OCI-LY3 (cell line): ENCODE measurements at regions not wholly inside any gene's neighbourhood (a gene's known extent, or its start where the extent isn't known, plus 50 kb on each side); places are given as distances from the start of the nearest gene placed in this dataset.

Source experiments
- H2AFZ ChIP-seq: fragments of 200-600, 300-600 bp; shearing (Covaris generic); 2 replicates; pipeline ENCODE4 v1.6.0; 2014; ENCODE audit warnings: antibody characterized with exemption, low read depth, low read length
- H3K27ac ChIP-seq: fragments of 200-600, 300-600 bp; sonication (generic); 2 replicates; pipeline ENCODE4 v1.5.1; 2014; ENCODE audit warnings: mild to moderate bottlenecking, low read length, moderate library complexity, mixed read lengths
- H3K27me3 ChIP-seq: fragments of 200-600, 300-600 bp; sonication (generic); 2 replicates; pipeline ENCODE4 v1.6.1; 2014; ENCODE audit warnings: low read depth, low read length, mixed read lengths
- H3K36me3 ChIP-seq: fragments of 200-600, 300-600 bp; sonication (generic); replicated peaks from 2 replicates; pipeline ENCODE3; 2014; ENCODE audit warnings: low read depth, low read length, mixed read lengths
- H3K4me1 ChIP-seq: fragments of 300-600, 200-600 bp; sonication (generic); 2 replicates; pipeline ENCODE4 v1.6.1; 2014; ENCODE audit warnings: low read length, mixed read lengths
- H3K4me2 ChIP-seq: fragments of 200-600, 300-600 bp; sonication (generic); 2 replicates; pipeline ENCODE4 v1.6.1; 2014; ENCODE audit warnings: low read length, mixed read lengths
- H3K4me3 ChIP-seq: fragments of 300-600, 200-600 bp; sonication (generic); 2 replicates; pipeline ENCODE4 v1.5.1; 2014; ENCODE audit warnings: antibody characterized with exemption, mild to moderate bottlenecking, low read length, moderate library complexity
- H3K79me2 ChIP-seq: fragments of 300-600, 200-600 bp; shearing (Covaris generic); 2 replicates; pipeline ENCODE4 v1.6.1; 2014; ENCODE audit warnings: mild to moderate bottlenecking, low read length, mixed read lengths
- H3K9ac ChIP-seq: fragments of 300-600, 200-600 bp; shearing (Covaris generic); 2 replicates; pipeline ENCODE4 v1.6.0; 2014; ENCODE audit warnings: mild to moderate bottlenecking, low read length, moderate library complexity
- H3K9me3 ChIP-seq: fragments of 200-600, 300-600 bp; shearing (Covaris generic); 2 replicates; pipeline ENCODE4 v1.6.1; 2014; ENCODE audit warnings: low read length, mixed read lengths; ENCODE audit not compliant: insufficient read depth
- H4K20me1 ChIP-seq: fragments of 200-600, 300-600 bp; sonication (generic); 2 replicates; pipeline ENCODE4 v1.6.1; 2016; ENCODE audit warnings: low read length, mixed read lengths; ENCODE audit not compliant: insufficient read depth
- CTCF ChIP-seq: fragments of 200-600, 300-600 bp; sonication (generic); IDR thresholded peaks from 2 replicates; pipeline ENCODE4 v1.5.1; 2014; ENCODE audit warnings: antibody characterized with exemption, low read length, low read depth
- EZH2phosphoT487 ChIP-seq: fragments of 200-600 bp; shearing (Covaris generic); IDR thresholded peaks from 2 replicates; pipeline ENCODE4 v1.6.1; 2018; ENCODE audit warnings: antibody characterized with exemption, mixed run types, low read depth

DNA sequence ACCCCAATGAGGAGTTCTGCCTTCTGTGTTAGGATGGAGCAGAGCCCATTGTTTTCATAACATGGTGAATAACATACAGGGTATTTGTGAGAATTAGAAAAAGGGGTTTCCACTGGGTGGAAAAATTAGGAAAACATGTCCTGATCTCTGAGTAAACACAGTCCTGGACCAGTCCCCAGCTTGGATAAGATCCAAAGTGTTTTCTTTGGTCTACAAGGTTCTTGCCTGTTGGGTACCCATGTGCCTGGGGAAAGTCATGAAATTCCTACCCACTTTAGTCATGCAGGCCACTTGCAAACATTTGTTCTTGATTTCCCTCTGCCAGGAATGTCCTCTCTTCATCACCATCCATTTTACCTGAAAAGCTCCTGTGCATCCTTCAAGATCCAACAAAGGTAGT lies 164.8 kb upstream of the DYNLRB2 start:
- no peak overlapping the region for H2AFZ ChIP-seq
- no peak for TF ChIP-seq EZH2phosphoT487
- no peak for TF ChIP-seq CTCF
- H3K27ac ChIP-seq, result no peak overlapping the region

DNA sequence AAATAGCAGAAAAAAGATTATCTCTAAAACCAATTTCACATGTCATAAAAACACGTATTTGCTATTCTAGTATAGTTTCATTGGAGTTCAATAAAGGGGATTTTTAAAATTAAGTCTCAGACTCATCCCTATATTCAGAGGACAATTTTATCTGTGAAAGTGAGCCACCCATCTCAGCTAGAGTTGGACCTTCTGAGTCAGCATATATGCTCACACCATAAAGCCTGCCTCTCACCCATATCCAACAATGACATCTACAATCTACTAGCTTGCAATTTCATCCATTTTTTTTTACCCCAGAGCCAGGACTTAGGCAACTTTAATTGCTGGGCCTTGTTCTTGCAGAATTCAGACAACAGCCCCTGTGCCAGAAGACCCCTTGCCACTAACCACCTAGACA lies 165.3 kb upstream of the DYNLRB2 start:
- H3K27me3 ChIP-seq, result no peaks in the 10 kb centered on the region
- H3K9me3 ChIP-seq, result no peaks in the 10 kb centered on the region
- H3K36me3 ChIP-seq, result no peaks in the 10 kb centered on the region
- H4K20me1 ChIP-seq, result no peaks in the 10 kb centered on the region
- no peak overlapping the region for H3K27ac ChIP-seq
- H2AFZ ChIP-seq, result no peak overlapping the region
- H3K79me2 ChIP-seq, result no peaks in the 10 kb centered on the region
- H3K9ac ChIP-seq, result no peak overlapping the region
- H3K4me2 ChIP-seq, result no peak overlapping the region
- H3K4me1 ChIP-seq, result no peaks in the 10 kb centered on the region
- no peak overlapping the region for H3K4me3 ChIP-seq
- TF ChIP-seq EZH2phosphoT487 (no peak), CTCF (no peak)

More for the DNA sequence above, 164.8 kb upstream of the DYNLRB2 start:
- Histone ChIP-seq H3K4me1 (no peaks in the 10 kb centered on the region), H4K20me1 (no peaks in the 10 kb centered on the region), H3K4me2 (no peak overlapping the region), H3K9ac (no peak overlapping the region), H3K36me3 (no peaks in the 10 kb centered on the region), H3K4me3 (no peak overlapping the region), H3K9me3 (no peaks in the 10 kb centered on the region), H3K27me3 (no peaks in the 10 kb centered on the region), H3K79me2 (no peaks in the 10 kb centered on the region)

- no peaks in the 10 kb centered on the region for H3K36me3 ChIP-seq
- no peaks in the 10 kb centered on the region for H3K27me3 ChIP-seq
- no peaks in the 10 kb centered on the region for H3K9me3 ChIP-seq
- H3K79me2 ChIP-seq, result no peaks in the 10 kb centered on the region
- no peaks in the 10 kb centered on the region for H4K20me1 ChIP-seq
- H3K4me1 ChIP-seq, result no peaks in the 10 kb centered on the region
- no peak overlapping the region for H3K4me3 ChIP-seq
- no peak overlapping the region for H3K27ac ChIP-seq
- no peak overlapping the region for H3K9ac ChIP-seq
- H3K4me2 ChIP-seq, result no peak overlapping the region
- no peak overlapping the region for H2AFZ ChIP-seq
- no peak for TF ChIP-seq EZH2phosphoT487
- no peak for TF ChIP-seq CTCF
Measured at GRCh38 chr16:80372341-80372740, 168.5 kb upstream of the DYNLRB2 start.

- Histone ChIP-seq H3K27me3 (peaks cover 3% of the 10 kb centered on the region; the same call in 1 of the 2 replicates), H3K4me2 (no peak overlapping the region), H3K4me1 (no peaks in the 10 kb centered on the region), H3K4me3 (no peak overlapping the region), H3K27ac (no peak overlapping the region), H2AFZ (no peak overlapping the region), H3K79me2 (no peaks in the 10 kb centered on the region), H3K36me3 (no peaks in the 10 kb centered on the region), H4K20me1 (no peaks in the 10 kb centered on the region), H3K9me3 (no peaks in the 10 kb centered on the region), H3K9ac (no peak overlapping the region)
- TF ChIP-seq EZH2phosphoT487 (no peak), CTCF (0 out of 2 replicates have a peak, but pooled peaks have one; percentile 9)
Measured at GRCh38 chr16:80369138-80369958, 171.4 kb upstream of the DYNLRB2 start.
